ENCODE measurements at regions not wholly inside any gene's neighbourhood (a gene's known extent, or its start where the extent isn't known, plus 50 kb on each side); places are given as distances from the start of the nearest gene placed in this dataset.
A peak's percentile ranks its signal among the peaks of the same experiment; 100 is the strongest.

- H3K9me3 ChIP-seq: no peaks in the 10 kb centered on the region
- no peaks in the 10 kb centered on the region for H3K36me3 ChIP-seq
- H3K27ac ChIP-seq: no peak overlapping the region
- H3K27me3 ChIP-seq: no peaks in the 10 kb centered on the region
- H3K4me1 ChIP-seq: peaks cover 3% of the 10 kb centered on the region
- DNase-seq (ENCODE audit: extremely low spot score in 2 of 2): no peak
- no peak for TF ChIP-seq POLR2A (IDR thresholded peaks at IDR 0.05)
- TF ChIP-seq, protein P1, sequence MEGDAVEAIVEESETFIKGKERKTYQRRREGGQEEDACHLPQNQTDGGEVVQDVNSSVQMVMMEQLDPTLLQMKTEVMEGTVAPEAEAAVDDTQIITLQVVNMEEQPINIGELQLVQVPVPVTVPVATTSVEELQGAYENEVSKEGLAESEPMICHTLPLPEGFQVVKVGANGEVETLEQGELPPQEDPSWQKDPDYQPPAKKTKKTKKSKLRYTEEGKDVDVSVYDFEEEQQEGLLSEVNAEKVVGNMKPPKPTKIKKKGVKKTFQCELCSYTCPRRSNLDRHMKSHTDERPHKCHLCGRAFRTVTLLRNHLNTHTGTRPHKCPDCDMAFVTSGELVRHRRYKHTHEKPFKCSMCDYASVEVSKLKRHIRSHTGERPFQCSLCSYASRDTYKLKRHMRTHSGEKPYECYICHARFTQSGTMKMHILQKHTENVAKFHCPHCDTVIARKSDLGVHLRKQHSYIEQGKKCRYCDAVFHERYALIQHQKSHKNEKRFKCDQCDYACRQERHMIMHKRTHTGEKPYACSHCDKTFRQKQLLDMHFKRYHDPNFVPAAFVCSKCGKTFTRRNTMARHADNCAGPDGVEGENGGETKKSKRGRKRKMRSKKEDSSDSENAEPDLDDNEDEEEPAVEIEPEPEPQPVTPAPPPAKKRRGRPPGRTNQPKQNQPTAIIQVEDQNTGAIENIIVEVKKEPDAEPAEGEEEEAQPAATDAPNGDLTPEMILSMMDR (IDR thresholded peaks at IDR 0.05): no peak
- no peak for TF ChIP-seq POLR2AphosphoS5 (IDR thresholded peaks at IDR 0.05; ENCODE audit: insufficient read depth in 1 of 2, low read depth in 1 of 2)
- intact Hi-C loops (cut with DNase I): no loop called here
- no peak overlapping the region for H3K4me3 ChIP-seq
These were observed 295.3 kb downstream of the TLE3 start for GRCh38 chr15:69802432-69802831.

DNA sequence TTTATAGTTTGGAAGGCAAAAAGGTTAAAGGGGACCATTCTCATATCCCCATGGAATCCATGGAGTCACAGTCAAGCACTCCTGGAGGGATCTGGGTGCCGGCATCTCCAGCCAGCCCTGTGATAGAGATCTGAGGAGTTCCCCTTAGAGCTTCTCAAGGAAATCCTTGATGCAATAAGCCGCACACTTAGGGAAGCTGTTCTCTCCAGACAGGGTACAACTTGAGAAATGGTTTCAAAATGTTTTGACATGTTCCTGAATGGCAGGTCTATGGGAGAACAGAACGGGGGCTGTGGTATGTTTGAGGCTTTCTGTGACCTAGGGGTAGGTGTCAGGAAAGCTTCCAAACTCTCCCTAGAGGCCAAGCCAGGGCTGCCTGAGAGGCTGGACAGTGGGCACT, 292.9 kb downstream of the TLE3 start:
- intact Hi-C loops (cut with DNase I): no loop called here
- no peak for TF ChIP-seq POLR2A (IDR thresholded peaks at IDR 0.05)
- TF ChIP-seq POLR2AphosphoS5 (IDR thresholded peaks at IDR 0.05; ENCODE audit: insufficient read depth in 1 of 2, low read depth in 1 of 2): no peak
- TF ChIP-seq, protein P1 (IDR thresholded peaks at IDR 0.05): no peak
- Histone ChIP-seq H3K4me1 (peaks cover 3% of the 10 kb centered on the region), H3K36me3 (no peaks in the 10 kb centered on the region), H3K27ac (no peak overlapping the region), H3K4me3 (no peak overlapping the region), H3K27me3 (no peaks in the 10 kb centered on the region), H3K9me3 (no peaks in the 10 kb centered on the region)
- no peak for DNase-seq (ENCODE audit: extremely low spot score in 2 of 2)

DNA sequence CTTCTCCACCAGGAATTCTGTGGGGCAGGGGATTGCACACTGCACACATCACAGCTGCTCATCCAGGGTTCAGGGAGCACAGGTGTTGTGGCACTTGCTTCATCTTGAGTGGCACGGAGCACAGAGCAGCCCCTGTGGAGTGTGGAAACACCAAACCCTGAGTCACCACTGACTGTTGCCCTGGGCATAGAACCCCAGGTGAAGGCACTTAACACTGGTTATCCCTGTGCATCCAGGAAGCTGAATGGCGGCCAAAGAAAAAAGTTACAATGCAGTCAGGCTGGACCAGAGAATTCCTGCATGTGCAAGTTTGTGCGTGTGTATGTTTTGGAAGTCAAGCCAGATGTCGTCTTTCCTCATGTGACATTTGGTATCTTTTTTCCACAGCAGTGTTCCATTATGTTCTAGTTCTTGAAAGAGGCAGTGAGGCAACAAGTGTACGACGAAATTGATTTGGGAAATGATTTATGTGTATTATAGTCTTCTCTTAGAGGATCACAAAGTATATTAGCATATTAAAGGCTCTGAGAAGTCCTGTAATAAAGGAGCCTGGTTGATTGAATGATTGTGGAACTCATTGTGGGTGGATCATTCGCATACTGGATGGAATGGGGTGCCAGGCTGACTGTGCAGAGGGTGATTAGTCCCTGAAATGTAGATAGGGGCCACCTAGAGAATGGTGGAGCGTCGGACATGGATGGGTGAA, 292.3 kb downstream of the TLE3 start:
- peaks cover 3% of the 10 kb centered on the region for H3K4me1 ChIP-seq
- no peak overlapping the region for H3K27ac ChIP-seq
- no peaks in the 10 kb centered on the region for H3K9me3 ChIP-seq
- TF ChIP-seq, protein P1 (IDR thresholded peaks at IDR 0.05): no peak
- peak in 1 of 2 donors; percentile 66 for TF ChIP-seq POLR2AphosphoS5 (IDR thresholded peaks at IDR 0.05; ENCODE audit: insufficient read depth in 1 of 2, low read depth in 1 of 2)
- DNase-seq (ENCODE audit: extremely low spot score in 2 of 2): no peak
- H3K36me3 ChIP-seq: no peaks in the 10 kb centered on the region
- H3K27me3 ChIP-seq: no peaks in the 10 kb centered on the region
- H3K4me3 ChIP-seq: no peak overlapping the region
- intact Hi-C loops (cut with DNase I): no loop called here

- Histone ChIP-seq H3K4me1 (peaks cover 3% of the 10 kb centered on the region), H3K27ac (no peak overlapping the region), H3K9me3 (no peaks in the 10 kb centered on the region), H3K4me3 (no peak overlapping the region), H3K36me3 (no peaks in the 10 kb centered on the region), H3K27me3 (no peaks in the 10 kb centered on the region)
- intact Hi-C loops (cut with DNase I): no loop called here
- no peak for DNase-seq (ENCODE audit: extremely low spot score in 2 of 2)
- no peak for TF ChIP-seq POLR2AphosphoS5 (IDR thresholded peaks at IDR 0.05; ENCODE audit: insufficient read depth in 1 of 2, low read depth in 1 of 2)
- TF ChIP-seq, protein P1 (IDR thresholded peaks at IDR 0.05): no peak
- no peak for TF ChIP-seq POLR2A (IDR thresholded peaks at IDR 0.05)
These were observed 291.3 kb downstream of the TLE3 start for GRCh38 chr15:69806287-69806915.

GRCh38 chr15:69807721-69808120, 290.0 kb downstream of the TLE3 start:
- Histone ChIP-seq H3K4me3 (no peak overlapping the region), H3K27ac (no peak overlapping the region), H3K4me1 (peaks cover 3% of the 10 kb centered on the region), H3K9me3 (no peaks in the 10 kb centered on the region), H3K27me3 (no peaks in the 10 kb centered on the region), H3K36me3 (no peaks in the 10 kb centered on the region)
- TF ChIP-seq POLR2A (IDR thresholded peaks at IDR 0.05): no peak
- TF ChIP-seq, protein P1 (IDR thresholded peaks at IDR 0.05): no peak
- DNase-seq (ENCODE audit: extremely low spot score in 2 of 2): no peak
- intact Hi-C loops (cut with DNase I): no loop called here

Measured in vagina (tissue), 2 donors.